T-helper 2 cell (primary cell): ENCODE measurements at regions not wholly inside any gene's neighbourhood (a gene's known extent, or its start where the extent isn't known, plus 50 kb on each side); places are given as distances from the start of the nearest gene placed in this dataset.
"Not testable (repeated sequence)": the region's sequence is repeated elsewhere in the genome, so short reads cannot be mapped to it uniquely, and the experiment has no call there.

Source experiments
- DNase-seq, 5 experiments: peaks; one replicate each; pipeline versions ENCODE4 v3.0.0 to v3.0.0-alpha.2; 2012 to 2022

DNA sequence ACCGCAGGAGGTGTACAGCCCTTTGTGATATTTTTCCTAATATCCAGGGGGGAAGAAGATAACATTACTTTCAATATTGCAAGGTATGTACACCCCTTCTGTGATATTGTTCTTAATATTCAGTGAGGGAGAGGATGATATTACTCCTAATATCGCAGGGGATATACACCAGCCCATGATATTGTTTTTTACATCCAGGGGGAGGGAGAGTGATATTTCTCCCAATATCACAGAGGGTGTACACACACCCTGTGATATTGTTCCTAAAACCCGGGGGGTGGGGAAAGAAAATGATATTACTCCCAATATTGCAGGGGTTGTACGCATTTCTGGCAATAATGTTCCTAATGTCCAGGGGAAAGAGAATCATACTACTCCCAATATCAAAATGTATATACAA lies 58.0 kb upstream of the SLC25A48 start:
- DNase-seq = no peak

DNA sequence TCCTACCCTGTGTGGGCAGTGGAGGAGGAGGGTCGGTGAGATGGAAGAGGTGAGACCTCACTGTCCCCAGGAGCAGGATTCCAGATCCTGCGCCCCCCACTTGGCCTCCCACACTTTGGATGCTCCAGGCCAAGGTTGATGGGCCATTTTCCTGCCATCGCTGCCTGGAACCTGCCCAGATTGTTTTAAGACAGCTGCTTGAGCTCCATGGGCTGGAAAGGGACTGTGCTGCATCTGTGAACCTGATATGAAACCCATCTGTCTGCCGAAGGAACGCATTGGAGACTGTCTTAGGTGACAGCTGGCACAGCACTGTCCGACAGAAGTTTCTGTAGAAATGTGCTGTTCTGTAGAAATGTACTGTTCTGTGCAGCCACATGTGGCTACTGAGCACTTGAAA lies 72.7 kb upstream of the SLC25A48 start:
- DNase-seq = no peak

DNA sequence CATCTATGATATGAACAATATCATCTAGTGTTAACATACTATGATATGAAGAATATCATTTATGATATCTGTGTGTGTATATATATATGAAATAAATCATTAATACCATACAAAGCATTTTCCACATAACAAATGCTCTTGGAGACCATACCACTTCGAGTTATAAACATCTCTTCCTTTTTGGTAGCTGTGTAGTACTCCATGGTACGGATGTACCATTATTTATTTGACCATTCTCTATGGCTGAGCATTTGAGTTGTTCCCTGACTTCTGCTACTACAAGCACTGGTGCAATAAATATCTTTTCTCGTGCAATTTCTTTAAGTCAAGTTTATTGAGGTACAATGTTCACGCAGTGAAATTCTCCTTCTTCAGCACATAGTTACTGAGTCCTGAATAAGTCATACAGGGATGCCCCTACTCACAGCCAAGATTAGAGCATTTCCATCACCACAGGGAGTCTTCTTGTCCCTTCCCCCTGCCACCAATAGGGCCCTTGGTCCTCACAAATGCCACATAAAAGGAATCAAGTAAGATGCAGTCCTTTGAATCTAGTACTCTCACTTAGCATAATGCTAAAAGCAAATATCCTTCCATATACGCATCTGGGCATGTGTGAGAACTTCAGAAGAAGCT lies 75.2 kb upstream of the SLC25A48 start:
- DNase-seq = no peak

DNA sequence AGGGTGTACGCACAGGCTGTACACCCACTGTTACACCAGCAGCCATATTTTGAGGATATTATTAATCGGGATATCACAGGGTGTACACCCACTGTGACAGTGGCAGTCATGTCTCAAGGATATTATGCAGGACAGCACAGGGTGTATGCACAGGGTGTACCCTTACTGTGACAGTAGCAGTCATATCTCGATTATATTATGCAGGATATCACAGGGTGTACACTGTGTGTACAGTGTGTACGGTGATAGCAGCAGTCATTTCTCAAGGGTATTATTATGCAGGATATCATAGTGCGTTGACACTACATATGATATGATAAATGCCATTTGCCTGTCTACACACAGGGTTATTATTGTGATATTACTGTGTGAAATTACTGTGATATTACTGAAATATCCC lies 80.5 kb upstream of the SLC25A48 start:
- no peak for DNase-seq

DNA sequence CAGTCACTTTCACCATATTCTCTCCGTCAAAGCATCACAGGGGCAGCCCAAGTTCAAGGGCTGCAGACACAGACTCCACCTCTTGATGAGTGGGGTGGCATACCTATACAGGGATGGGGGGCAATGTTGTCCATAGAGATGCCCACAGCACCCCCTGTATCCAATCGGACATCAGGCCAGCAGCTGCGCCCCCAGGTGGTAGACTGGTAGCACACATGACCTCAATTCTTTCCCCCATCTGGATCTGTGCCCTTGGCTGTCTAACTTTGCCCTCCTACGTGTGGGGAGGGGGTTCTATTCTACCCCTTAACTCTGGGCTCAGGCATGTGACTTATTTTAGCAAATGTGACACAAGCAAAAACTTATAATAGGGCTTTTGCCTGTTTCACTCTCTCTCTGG lies 84.0 kb upstream of the SLC25A48 start:
- no peak for DNase-seq

DNA sequence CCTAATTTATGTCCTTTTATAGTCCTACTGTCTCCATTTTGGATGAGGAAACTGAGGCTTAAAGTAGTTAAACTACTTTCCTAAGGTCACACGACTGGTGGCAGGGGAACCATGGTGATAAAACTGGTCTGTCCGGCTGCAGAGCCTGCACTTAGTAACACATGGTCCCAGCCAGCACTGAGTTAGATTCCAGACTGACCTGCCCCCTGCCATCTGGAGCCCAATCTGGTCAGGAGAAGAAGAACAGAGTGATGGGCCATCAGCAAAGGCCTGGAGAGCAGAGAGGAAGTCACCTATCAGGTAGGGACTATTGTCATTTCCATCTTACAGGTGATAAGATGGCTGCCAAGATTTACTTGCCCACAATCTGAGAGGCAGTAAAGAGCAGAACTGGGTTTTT lies 86.6 kb upstream of the SLC25A48 start:
- no peak for DNase-seq

DNA sequence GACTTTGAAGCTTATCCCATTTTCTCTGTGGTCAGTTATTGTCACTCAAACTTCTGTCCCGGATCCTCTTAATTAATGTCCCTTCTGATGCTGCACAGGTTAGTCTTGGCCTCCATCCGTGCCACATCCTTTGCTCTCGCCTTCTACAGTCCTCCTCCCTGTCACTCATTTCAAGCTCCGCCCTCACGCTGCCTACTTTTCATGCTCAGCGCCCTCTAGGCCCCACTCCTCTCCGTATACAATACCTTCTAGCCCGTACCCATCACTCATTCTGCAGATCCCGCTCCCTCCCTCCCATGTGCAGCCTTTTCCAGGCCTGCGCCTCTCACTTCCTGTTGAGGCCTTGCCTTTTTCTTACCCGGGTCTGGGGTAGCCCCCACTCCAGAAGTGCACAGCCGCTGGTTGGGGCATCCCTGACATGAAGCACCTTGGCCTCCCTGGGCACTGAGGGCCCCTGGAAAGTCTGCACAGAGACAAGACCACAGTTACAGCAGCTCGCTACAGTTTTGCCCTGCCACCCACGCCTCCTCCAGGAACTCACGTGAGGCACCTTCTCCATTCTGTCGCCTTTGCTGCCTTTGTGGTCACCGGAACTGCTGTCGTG lies 88.5 kb upstream of the SLC25A48 start:
- DNase-seq = peak in 1 of 5 experiments; percentile 1

DNA sequence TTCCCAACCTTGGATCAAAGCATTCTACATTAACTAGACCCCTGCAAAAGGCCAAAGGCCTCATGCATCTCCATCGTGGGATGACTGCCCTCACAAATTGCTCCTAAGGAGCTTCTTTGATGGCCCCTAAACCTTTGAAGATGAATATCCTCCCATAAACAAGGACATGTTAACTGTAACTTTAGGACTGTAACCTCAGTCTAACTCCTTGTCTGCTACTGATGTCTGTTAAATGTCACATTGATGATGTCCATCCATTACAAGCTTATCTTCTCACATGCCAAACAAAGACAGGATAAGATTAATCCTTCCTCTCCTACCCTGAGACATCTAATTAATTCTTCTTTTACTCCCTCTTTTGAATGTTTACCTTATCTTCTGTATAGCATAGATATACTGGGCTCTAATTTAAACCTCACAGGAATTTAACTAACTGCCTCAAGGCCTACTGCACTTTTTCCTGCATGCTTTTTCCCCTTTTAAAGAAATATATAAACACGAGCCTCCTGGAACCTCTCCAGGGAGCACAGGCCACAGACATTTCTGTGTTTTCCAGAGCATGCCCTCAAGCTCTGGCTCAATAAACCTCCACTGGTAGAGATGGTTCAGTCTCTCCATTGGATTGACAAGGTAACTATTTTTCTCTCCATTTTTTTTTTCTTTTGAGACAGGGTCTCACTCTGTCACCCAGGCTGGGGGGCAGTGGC lies 90.6 kb upstream of the SLC25A48 start:
- DNase-seq = no peak

DNA sequence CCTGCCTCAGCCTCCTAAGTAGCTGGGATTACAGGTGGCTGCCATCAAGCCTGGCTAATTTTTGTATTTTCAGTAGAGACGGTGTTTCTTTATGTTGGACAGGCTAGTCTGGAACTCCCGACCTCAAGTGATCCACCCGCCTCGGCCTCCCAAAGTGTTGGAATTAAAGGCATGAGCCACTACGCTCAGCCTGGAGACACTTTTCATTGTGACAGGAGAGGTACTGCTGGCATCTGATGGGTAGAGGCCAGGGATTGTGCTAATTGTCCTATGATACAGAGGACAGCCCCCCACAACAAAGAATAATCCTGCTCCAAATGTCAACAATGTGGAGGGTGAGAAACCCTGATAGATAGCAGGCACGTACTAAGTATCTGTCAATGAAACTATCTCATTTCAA lies 91.3 kb upstream of the SLC25A48 start:
- DNase-seq = no peak

DNA sequence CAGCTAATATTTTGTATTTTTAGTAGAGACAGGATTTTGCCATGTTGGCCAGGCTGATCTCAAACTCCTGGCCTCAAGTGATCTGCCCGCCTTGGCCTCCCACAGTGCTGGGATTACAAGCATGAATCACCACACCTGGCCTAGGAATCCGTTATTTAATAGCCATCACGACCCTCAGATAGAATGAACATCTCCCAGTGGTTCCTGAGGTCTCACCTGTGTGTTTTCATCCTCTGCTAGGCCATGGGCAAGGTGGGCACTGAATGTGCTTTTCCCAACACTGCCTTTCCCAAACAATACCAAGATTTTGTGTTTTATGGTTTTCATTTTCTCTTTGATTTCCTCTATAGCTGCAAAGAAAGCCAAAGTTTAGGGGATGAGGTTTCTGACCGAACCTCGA lies 92.2 kb upstream of the SLC25A48 start:
- DNase-seq = not testable (repeated sequence)

DNA sequence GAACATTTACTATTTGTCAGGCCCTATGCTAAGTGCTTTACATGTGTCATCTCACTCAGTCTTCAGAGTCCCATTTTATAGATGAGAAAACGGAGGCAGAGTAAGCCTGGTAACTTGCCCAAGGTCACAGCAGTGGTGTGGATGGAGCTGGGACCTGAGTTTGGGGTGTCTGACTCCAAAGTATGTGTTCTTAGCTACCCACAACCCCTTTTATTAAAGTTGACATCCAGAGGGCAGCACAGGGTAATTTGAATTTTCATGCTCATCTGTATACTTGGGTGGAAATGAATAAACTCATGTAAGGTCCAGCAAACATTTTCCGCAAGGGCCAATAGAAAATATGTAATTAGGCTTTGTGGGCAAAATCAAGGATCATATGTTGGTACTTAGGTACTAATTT lies 93.4 kb upstream of the SLC25A48 start:
- DNase-seq = no peak

DNA sequence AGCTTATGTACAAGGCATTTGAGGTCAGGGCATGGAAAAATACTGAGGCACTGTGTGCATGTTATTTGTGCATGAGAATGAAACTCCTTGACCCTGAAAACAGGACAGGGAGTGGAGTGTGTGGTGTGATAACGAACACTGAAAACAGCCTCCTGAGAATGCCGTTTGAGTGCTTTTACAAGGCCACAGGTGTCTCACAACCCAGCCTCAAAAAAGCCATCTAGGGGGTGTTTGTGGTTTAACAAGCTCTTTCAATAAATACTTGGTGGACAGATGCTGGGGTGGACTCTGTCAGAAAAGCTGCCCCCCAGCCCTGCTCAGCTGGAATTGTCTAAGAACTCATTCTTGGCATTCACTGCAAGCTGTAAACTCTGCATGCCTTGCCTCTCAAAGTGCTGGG lies 94.0 kb upstream of the SLC25A48 start:
- DNase-seq = no peak

DNA sequence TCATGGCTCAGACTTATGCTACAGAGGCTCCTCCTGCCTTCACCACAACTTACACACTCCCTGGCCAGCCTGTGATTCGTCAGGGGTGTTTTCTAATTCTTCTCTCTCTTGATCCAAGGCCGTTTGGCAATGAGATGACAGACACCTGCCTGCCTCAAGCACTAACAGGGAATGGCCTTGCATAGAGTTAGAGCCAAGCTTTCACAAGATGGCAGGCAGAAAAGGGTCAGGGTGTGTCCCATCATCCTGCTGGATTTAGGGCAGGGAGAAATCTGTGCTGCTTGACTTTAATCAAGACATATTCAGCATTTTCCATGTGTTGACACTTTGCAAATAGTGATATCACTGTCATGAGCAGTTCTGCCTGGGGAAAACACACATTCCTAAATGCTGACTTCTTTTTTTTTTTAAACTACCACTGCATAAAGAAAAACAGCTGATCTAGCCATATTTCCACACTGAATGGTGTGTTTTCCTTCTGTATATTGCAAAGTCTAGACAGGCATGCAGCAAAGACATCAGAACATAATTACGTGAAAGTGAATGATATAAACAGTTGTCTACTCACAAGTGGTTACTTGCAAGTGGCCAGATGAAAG lies 95.0 kb upstream of the SLC25A48 start:
- no peak for DNase-seq

DNA sequence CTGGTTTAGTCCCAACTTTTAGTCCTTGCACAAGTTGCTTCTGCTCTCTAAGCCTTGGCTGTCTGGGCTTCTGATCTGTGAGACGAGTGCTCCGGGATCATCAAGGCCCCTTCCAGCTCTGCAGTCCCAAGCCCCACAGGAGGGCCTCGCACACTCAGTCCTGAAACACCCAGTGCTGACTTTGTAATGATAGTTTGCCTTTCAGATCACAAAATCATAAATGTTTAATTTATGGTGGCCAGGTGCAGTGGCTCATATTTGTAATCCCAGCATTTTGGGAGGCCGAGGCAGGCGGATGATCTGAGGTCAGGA lies 95.9 kb upstream of the SLC25A48 start:
- no peak for DNase-seq

DNA sequence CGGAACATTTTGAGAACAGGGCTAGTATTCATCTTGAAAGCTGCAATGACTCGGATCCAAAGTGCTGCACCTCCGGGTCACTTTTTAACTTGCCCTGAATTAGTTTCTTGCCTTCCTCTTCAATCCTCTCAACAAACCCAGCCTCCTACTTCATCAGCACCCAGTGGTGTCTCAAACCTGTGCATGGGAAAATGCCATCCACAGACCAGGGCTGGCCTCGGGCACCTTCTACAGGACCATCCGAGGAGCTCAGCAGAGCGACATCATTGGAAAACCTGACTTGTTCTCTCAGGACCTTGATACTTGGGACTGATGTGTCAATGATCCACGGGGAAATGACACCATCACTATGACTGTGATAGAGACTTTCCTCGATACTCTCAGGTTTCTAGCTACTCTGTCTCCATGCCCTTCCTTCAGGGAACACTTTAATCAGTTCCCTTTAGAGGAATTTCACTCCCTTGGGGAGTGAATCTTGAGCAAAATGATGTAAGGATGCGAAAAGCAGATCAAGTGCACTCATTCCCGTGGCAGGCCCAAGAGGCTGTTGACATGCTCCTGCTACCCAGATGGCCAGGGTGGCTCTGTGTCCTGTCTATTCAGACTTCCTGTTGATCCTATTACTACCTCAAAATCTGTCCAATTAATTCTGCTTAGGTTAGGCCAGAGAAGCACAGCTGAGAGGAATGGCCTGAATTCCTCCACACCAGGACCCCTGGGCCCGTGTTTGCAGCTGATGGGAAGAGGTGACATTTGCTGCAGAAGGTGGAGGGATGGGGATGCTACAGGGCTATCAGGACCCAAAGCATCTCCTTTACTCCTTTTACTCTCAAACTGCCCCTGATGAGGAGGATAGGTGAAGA lies 96.5 kb upstream of the SLC25A48 start:
- no peak for DNase-seq

DNA sequence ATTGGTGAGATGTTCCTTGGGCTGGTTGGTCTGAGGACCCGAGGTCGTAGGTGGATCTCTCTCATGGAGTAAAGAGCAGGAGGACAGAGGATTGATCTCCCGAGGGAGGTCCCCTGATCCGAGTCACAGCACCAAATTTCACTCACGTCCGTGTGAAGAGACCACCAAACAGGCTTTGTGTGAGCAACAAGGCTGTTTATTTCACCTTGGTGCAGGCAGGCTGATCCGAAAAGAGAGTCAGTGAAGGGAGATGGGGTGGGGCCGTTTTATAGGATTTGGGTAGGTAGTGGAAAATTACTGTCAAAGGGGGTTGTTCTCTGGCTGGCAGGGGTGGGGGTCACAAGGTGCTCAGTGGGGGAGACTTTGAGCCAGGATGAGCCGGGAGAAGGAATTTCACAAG lies 97.5 kb upstream of the SLC25A48 start:
- not testable (repeated sequence) for DNase-seq

DNA sequence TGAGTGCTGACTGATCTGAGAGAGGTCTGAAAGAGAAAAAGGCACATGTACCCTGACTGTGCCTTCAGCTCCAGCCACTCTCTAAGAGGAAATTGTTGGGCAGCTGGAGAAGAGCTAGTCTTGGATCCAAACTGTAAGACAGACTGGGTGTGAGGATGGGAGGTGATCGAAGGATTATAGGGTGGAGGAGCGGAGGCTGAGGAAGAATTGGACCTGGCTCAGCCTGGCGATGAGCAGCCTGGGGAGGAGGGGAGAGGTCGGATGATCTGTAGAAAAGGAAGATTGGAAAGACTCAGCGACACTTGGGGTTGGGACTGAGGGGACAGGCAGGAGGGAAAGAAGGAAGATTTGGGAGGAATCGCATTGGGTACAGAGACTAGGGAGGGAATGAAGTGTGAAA lies 98.6 kb upstream of the SLC25A48 start:
- DNase-seq = no peak

DNA sequence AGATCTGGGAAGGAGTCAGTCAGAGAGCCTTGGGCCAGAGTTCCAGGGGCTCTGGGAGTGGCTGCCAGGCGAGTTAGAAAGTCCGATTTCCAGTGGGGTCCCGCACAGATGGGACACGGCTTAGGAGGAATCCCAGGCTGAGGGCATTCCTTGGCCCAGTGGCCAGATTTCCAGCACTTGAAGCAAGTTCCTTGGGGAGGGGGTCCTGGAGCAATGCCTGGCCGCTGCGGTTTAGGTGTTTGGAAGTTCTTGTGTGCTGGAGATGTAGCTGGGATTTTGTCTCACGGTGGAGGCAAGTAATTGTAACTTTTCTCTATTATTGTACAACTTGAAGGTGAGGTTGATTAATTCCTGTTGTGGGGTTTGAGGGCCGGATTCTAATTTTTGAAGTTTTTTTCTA lies 99.5 kb upstream of the SLC25A48 start:
- not testable (repeated sequence) for DNase-seq

DNA sequence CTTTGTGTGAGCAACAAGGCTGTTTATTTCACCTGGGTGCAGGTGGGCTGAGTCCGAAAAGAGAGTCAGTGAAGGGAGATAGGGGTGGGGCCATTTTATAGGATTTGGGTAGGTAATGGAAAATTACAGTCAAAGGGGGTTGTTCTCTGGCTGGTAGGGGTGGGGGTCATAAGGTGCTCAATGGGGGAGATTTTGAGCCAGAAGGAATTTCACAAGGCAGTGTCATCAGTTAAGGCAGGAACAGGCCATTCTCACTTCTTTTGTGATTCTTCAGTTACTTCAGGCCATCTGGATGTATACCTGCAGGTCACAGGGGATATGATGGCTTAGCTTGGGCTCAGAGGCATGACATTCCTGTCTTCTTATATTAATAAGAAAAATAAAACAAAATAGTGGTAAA lies 103.4 kb upstream of the SLC25A48 start:
- not testable (repeated sequence) for DNase-seq

DNA sequence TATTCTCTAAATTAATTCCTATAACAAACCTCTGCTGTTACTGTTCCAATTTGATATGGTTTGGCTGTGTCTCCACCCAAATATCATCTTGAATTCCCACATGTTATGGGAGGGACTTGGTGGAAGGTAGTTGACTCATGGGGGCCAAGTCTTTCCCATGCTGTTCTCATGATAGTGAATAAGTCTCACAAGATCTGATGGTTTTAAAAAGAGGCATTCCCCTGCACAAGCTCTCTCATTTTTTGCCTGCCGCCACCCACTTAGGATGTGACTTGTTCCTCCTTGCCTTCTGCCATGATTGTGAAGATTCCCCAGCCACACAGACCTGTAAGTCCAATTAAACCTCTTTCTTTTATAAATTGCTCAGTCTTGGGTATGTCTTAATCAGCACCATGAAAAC lies 104.3 kb upstream of the SLC25A48 start:
- not testable (repeated sequence) for DNase-seq

DNA sequence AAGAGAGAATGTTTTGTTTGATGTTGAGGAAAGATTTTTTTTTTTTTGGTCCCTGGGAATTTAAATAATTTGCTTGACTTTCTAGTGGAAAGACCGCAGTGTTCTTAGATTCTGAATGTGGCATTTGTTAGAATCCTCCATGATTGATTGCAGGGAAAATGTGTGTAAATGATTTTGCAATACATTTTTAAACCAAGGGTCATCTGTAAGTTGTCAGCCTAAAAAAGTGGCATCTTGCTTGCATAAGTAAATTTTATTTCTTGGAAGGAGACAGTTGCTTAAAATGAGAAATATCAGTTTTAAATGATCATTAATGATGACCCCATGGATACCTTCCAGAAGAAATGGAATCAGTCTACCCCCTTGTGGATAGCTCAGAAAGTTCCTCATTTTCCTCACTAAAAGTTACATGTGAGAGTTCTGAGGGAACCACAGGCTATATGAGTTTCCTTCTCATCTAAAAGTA lies 105.1 kb upstream of the SLC25A48 start:
- DNase-seq = no peak

DNA sequence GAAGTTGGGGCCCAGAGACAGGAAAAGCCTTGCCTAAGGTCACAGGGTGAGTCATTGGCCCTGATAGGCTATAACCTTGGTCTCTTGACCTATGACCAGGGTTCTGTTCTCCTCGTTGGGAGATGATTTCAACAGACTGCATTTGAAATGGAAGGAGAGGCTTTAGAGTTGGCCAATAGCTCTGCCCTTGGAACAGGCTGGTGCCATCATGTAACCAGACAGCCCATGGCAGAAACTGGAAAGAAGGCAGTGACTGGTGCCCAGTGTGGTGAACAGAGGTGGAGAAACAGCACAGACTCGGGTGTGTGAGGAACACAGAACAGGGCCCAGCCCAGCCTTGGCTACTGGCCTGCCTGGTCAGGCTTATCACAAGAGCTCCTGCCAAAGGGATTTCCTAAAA lies 109.8 kb upstream of the SLC25A48 start:
- DNase-seq = no peak

DNA sequence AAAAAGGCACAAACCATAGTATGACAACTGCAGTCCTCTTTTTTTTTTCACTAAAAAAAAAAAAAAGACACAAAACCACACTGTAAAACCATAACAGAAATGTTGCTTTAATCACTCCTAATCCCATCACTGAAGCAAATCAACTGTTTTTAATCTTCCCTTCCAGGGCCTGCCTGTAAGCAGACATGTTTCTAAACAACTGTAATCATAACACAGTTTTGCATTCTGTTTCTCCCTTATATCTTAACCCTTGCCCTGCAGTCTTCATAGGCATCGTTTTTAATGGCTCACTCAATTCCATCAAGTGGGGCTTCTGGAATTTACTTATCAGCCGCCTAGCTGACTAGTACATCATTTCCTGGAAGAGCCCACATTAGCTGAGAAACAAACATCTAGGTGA lies 111.0 kb upstream of the SLC25A48 start:
- DNase-seq = no peak
